IPS-NIHi7 (cell line): ENCODE measurements at regions not wholly inside any gene's neighbourhood (a gene's known extent, or its start where the extent isn't known, plus 50 kb on each side); places are given as distances from the start of the nearest gene placed in this dataset.
"Not testable (repeated sequence)": the region's sequence is repeated elsewhere in the genome, so short reads cannot be mapped to it uniquely, and the experiment has no call there.

ENCODE experiments used
- DNase-seq: peaks from one replicate; pipeline ENCODE4 v3.0.0; 2012; ENCODE audit warnings: mixed read lengths; ENCODE audit errors: extremely low spot score

DNA sequence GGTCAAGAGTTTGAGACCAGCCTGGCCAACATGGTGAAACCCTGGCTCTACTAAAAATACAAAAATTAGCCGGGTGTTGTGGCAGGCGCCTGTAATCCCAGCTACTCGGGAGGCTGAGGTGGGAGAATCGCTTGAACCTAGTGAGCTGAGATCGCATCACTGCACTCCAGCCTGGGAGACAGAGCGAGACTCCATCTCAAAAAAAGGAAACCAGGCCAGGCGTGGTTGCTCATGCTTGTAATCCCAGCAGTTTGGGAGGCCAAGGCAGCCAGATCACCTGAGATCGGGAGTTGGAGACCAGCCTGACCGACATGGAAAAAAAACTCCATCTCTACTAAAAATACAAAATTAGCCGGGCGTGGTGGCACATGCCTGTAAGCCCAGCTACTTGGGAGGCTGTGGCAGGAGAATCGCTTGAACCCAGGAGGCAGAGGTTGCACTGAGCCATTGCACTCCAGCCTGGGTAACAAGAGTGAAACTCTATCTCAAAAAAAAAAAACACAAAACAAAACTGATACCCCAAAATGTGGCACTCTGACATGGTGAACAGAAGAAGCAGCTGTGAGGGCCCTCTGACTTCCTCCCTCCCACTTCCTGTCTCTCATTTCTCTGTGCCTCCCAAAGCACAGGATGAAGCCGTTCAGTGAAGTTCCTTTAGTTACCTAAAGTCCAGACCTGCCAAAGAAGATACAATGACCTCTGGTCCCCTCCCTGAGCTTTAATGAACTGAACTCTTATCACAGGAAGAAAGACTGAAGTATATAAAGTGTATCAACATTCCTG lies 93.2 kb upstream of the GRIN2A start:
- DNase-seq: not testable (repeated sequence)

- DNase-seq: no peak
Observed at GRCh38 chr16:10277597-10277996, 95.4 kb upstream of the GRIN2A start.

- DNase-seq: no peak
Observed at GRCh38 chr16:10280262-10281170, 98.3 kb upstream of the GRIN2A start.

DNA sequence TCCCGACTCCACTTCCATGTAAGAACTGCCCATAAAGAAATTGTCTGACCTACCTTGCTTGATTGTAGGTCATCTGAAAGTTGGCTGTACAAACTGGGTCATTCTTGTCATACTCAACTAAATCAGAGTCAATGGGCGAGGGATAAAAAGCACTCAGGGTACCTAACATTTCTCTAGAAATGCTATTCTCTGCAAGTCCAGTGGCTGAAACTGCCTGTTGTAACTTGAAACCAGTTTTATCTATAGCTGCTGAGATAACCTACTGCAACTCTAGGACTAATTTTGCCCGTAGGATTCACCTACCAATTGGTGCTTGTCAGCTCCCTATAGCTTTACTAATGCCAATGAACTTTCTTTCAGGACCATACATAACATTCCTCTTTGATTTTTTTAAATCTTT lies 100.1 kb upstream of the GRIN2A start:
- no peak for DNase-seq

DNA sequence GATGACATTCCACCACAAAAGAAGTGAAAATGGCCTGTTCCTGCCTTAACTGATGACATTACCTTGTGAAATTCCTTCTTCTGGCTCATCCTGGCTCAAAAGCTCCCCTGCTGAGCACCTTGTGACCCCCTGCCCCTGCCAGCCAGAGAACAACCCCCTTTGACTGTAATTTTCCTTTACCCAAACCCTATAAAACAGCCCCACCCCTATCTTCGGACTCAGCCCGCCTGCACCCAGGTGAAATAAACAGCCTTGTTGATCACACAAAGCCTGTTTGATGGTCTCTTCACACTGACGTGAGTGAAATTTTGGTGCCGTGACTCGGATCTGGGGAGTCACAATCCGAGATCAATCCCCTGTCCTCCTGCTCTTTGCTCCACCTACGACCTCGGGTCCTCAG lies 101.0 kb upstream of the GRIN2A start:
- not testable (repeated sequence) for DNase-seq

- not testable (repeated sequence) for DNase-seq
Observed at GRCh38 chr16:10290467-10291105, 95.3 kb upstream of the ATF7IP2 start.

GRCh38 chr16:10292197-10292596 lies 93.7 kb upstream of the ATF7IP2 start:
- DNase-seq: not testable (repeated sequence)

- DNase-seq: not testable (repeated sequence)
Observed at GRCh38 chr16:10292976-10293375, 92.9 kb upstream of the ATF7IP2 start.

- not testable (repeated sequence) for DNase-seq
Observed at GRCh38 chr16:10294153-10294552, 91.7 kb upstream of the ATF7IP2 start.

GRCh38 chr16:10296956-10297340 lies 88.9 kb upstream of the ATF7IP2 start:
- no peak for DNase-seq

GRCh38 chr16:10297341-10298006 lies 88.4 kb upstream of the ATF7IP2 start:
- no peak for DNase-seq

DNA sequence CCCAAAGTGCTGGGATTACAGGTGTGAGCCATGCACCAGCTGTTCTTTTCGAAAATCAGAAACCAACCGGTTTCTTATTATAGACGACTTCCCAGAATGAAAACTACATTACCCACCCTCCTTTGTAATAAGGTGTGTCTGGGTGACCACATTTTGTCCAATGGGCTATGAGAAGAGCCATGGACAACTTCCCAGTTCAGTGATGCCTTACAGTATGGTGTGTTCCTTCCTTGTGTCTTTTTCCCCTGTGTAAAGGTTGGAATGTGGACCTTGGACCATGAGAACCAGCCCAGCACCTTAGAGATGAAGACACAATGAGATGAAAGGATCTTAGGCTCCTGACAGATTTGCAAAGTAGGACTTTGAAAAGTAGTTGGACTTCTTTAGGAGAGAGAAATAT lies 85.0 kb upstream of the ATF7IP2 start:
- no peak for DNase-seq

- not testable (repeated sequence) for DNase-seq
Observed at GRCh38 chr16:10301547-10301946, 84.3 kb upstream of the ATF7IP2 start.

DNA sequence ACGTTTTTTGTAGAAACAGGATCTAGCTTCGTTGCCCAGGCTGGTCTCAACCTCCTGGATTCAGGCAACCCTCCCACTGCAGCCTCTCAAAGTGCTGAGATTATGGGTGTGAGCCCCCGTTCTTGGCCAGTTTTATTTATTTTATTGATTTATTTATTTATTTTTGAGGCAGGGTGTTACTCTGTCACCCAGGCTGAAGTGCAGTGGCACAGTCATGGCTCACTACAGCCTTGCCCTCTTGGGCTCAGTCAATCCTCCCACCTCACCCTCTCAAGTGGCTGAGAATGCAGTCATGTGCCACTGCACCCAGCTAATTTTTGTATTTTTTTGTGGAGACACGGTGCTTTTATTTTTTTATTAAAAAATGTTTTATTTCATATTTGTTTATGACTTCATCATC lies 79.9 kb upstream of the ATF7IP2 start:
- DNase-seq: no peak

GRCh38 chr16:10308305-10309193 lies 77.3 kb upstream of the ATF7IP2 start:
- no peak for DNase-seq

- no peak for DNase-seq
Observed at GRCh38 chr16:10309271-10309932, 76.5 kb upstream of the ATF7IP2 start.

DNA sequence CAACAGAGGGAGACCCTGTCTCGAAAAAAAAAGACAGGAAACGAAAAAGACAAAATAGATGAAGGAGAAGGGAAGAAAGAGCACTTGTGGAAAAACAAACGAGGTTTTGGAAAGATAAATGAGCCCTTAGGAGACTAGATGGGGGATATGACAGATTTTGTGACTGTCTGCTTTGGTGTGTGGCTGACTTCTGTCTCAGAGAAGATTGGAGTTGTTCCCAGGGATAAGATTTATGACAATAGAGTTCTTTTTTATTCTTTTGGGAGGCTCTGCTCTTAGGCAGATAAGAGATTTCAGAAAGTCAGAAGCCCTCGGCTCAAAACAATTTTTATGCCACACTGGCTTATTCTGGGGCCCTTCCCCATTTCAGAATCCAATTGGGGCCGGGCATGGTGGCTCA lies 73.9 kb upstream of the ATF7IP2 start:
- no peak for DNase-seq

- no peak for DNase-seq
Observed at GRCh38 chr16:10312784-10313724, 72.8 kb upstream of the ATF7IP2 start.

DNA sequence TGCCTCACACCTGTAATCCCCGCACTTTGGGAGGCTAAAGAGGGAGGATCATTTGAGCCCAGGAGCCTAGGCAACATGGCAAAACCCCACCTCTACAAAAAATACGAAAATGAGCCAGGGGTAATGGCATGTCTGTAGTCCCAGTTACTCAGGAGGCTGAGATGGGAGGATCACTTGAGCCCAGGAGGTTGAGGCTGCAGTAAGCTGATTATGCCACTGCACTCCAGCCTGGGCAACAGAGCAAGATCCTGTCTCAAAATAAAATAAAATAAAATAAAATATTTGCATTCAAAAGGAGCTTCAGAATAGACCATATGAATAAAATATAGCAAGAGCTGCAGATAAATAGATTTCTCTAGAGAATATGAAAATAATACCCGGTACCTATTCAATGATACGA lies 71.5 kb upstream of the ATF7IP2 start:
- no peak for DNase-seq
